ENCODE measurements at regions not wholly inside any gene's neighbourhood (a gene's known extent, or its start where the extent isn't known, plus 50 kb on each side); places are given as distances from the start of the nearest gene placed in this dataset.

GRCh38 chr1:198443365-198444233 lies 96.9 kb downstream of the ATP6V1G3 start:
- no peak for TF ChIP-seq CTCF (IDR thresholded peaks at IDR 0.05)
- no peak for TF ChIP-seq POLR2A (IDR thresholded peaks at IDR 0.05)
